ENCODE measurements at regions not wholly inside any gene's neighbourhood (a gene's known extent, or its start where the extent isn't known, plus 50 kb on each side); places are given as distances from the start of the nearest gene placed in this dataset.
"Not testable (repeated sequence)": the region's sequence is repeated elsewhere in the genome, so short reads cannot be mapped to it uniquely, and the experiment has no call there.

DNA sequence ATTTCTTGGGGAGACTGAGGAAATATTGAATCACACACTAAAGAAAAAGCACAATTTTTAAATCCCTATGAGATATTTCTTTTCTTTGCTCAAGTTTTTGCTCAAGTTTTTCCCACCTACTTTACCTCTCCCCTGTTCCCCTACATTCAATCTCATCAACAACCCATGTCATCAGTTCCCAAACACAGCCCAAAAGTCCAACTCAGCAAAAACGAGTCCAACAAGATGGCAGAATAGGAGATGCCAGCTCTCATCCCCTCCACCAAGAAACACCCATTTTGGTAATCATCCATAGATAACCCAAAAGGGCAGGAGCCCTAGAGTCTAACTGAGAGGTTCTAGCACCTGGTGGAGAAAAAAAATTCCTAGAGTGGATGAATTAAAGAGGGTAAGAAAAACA is 152.5 kb upstream of the GHITM start:
- no peak for DNase-seq (ENCODE audit: low spot score)

DNA sequence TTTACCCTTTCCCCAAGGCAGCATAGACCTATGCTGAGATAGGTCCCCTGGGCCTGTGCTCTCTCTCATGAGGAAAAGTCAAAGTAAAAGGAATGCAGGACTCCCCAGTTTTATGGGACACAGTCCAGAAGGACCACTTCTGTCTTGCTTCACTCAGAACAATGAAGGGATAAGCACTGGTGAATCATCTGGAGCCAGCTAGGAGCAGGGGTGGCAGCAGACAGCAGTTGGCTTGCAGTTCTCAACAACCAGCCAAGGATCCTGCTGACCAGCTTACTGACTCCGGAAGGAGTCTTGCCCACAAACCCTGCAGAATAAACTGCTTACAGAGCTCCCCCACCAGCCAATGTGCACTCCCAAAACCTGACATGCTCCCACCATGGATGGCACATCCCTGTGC is 152.1 kb upstream of the GHITM start:
- DNase-seq (ENCODE audit: low spot score), result no peak

DNA sequence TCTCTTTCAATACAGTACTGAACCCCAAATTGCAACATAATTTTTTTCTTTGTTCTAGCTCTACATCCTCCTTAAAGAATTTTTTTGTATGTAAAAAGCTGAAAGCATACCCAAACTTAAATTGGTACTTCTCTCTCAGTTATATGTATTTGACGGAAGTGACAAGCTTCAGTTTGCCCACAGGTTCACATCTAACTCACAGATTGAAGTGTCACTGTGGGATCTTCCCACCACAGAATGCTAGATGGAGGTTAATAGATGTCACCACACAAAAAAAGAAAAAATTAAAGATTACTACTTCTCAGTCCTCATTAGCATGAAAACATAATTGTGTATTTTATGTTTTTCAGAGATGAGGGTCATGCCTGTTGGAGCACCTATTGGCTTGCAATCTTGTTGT is 150.9 kb upstream of the GHITM start:
- DNase-seq (ENCODE audit: low spot score), result no peak

DNA sequence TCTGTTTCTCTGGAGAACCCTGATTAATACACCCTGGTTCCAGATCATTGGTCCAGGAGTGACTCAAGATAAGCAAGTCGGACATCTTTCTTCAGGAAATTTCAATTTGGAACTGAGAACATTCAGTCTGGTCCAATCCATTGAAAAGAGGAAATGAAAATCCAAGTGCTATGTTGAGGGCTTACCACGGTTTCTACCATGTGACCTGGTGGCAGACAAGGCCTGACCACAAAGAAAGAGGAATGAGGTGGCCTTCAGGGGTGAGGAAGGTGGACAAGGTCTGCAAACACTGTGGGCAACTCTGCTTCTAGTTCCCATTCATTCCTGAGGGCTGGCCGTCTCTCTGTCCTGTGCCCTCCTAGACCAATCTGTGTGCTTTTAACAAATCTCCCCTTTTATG is 149.2 kb upstream of the GHITM start:
- no peak for DNase-seq (ENCODE audit: low spot score)

DNA sequence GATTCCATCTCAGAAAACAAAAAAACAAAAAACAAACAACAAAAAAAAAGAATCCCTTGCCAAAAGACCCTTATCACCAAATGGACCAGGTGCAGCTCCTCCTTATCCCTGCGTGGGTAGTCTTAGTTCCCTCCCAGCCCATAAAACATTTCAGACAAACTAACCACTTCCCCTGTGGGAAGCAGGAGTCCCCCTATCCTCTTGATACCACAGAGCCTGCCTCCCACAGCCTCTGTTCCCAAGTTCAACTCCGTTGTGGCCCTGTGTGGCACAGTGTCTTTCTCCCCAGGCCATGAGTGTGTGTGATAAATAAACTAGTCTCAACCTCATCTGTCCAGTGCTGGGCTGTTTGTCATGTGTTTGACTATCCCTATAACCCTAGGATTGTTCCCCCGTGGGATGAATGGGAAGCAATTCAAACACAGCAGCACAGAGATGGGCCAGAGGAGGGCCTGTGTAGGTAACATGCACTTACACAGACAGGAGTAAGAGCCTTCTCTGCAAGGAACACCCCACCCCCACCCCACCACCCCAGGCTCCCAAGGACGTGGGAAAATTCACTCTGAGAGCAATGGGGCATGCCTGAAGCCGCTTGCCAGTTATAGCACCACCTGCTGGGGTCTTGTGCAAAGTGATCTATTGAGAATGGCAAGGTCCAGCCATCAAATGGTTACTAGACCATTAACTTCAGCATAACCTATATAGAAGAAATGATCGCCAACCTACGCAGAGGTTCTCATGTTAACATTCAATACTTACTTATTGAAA is 147.1 kb upstream of the GHITM start:
- DNase-seq (ENCODE audit: low spot score), result peak; percentile 67

DNA sequence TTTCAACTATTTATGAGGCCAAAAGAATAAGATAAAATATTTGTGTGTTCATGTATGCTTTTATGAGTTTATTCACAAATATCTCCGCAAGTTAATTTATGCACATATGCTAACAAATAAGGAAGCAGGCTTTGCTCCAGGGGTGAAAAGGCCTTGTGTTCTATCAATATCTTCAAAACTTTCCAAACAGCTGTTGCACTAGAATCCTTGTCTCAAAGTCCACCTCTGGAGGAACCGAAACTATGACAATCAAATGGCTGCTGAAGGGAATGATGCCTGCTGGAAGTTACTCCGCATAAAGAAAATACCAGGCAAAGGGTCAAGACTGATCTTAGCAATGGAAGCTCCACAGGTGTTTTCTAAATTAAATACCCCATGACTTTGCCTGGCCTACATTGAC is 145.0 kb upstream of the GHITM start:
- DNase-seq (ENCODE audit: low spot score), result no peak

DNA sequence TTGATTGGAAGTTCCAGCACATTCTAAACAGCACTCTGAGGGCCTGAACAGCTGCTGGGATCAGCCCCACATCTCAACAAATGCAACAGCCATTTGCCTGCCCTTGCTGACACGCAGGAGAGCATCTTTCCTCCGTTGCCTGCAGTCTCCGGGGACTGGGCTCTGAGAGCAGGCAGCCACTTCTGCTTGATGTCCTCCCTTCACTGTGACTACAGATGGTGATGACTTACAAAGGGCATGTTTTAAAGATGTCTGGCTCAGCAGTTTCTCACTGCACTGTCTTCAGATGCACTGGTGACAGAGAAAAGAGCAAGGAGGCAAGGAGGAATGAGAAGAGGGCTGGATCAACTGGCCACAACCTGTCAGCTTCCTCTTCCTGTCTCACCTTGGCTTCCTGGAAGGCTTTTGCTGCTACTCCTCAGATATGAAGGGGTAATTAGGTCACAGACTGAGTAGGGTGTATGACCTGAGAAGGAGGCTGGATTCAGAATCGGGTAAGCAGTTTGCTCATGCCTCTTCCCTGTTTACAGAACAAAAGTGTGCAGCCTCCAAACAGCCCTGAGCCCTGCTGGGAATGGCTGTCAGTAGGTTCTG is 143.5 kb upstream of the GHITM start:
- no peak for DNase-seq (ENCODE audit: low spot score)

DNA sequence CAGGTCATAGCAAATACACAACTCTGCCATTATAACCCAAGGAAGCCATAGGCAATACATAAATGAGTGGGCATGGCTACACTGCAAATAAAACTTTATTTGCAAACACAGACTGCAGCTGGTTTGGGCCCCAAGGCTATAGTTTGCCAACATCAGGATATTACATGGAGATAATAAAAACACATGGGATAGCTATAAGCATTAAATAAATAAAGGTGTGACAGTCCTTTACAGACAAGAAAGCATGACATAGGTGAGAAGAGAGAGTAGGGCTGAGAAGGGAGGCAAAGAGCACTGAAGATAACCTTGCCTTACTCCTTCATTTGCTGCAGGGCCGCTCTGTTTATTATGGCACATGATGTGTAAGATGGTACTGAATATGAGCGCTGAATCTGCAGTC is 135.1 kb upstream of the GHITM start:
- no peak for DNase-seq (ENCODE audit: low spot score)

DNA sequence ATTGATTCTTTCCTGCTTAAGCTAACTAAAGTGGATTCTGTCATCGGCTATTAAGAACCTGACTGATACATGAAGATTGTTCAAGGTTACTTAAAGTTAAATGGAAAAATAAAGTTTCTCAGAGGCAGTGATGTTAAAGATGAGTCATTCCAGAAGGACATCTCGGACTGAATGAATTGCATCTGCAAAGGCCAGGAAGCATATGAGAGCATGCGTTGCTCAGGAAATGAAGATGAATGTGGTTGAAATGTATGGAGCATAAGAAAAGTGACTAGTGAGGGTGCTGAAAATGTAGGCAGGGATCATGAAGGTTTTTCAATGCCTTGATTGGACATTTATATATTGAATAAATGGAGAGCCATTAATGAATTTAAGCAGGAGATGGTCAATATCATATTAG is 133.9 kb upstream of the GHITM start:
- DNase-seq (ENCODE audit: low spot score), result no peak

DNA sequence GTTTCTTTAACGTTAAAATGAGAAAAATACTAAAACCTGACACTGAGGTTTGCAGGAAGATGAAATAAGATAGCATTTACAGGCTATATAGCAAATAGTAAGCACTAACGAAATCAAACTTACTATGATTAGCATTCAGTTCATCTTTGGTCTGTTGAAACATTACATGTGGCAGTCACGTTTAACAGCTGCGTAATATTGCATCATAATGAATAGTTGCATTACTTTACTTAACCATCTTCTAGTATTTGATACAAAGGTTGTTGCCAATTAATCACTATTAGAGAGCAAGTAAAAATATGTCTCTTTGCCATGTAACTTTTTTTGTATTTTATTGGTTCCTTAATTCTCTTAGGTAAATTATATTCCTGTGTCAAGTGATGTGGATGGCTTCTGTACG is 131.8 kb upstream of the GHITM start:
- DNase-seq (ENCODE audit: low spot score), result no peak

DNA sequence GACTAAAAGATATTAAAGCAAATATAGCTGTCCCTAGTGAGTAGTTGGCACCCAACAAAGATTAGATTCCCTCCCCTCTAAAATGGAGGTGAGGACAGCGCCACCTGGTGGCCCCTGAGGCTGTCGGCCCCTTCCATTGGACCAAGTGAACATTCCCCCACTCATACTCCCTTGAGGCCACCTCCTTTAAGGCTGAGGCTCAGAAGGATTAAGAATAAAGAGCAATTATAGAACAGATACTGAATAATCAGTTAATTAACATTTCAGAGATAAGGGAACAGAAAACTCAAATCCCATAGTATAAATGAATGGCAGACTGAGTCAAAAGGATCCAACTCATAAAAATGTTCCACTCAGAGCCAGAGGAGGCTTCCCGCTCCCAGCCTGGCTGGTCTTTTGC is 130.4 kb upstream of the GHITM start:
- DNase-seq (ENCODE audit: low spot score), result peak; percentile 71

DNA sequence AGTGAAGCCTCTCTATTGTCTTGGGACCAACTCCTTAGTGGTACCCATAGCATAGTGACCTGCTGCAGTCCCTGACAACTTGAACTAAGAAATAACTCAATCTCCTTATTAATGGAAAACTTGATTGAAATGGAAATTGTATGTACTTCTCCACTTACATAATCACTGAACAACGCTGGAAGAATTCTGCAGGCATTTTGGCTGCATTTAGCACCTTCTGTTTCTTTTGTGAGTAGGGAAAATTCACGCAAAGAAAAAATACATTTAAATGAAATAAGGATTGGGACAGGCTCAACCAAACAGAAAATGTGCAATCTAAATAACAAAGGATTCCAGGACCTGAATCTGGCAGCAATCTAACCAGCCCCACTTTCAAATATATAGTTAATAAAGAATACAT is 126.9 kb upstream of the GHITM start:
- no peak for DNase-seq (ENCODE audit: low spot score)

DNA sequence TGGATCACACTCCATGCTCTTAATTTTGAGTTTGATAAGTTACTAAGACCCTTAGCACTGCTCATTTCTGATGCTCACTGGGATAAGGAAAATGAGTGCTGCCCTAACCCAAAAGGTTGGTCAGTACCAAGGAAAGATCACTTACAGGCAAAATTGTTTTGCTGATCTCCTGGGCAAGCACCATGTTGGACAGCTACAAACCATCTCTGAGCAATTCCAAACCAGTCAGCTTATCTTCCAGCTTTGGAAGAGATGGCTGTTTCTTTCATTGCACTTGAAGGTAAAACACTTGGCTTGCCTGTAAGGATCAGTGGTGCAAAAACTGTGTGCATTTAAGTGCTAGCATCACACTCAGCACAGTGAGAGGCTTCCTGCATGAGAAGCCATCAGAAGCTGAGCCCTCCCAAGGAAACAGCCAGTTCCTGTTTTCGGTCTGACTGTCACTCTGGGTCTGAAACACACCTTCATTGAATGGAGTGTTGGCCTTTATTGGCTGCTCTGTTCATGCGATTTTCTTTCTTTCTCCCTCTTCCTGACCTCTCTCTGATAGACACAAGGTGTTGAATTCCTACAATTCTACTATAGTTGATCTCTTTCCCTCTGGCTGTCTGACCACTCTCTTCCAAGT is 126.4 kb upstream of the GHITM start:
- no peak for DNase-seq (ENCODE audit: low spot score)

DNA sequence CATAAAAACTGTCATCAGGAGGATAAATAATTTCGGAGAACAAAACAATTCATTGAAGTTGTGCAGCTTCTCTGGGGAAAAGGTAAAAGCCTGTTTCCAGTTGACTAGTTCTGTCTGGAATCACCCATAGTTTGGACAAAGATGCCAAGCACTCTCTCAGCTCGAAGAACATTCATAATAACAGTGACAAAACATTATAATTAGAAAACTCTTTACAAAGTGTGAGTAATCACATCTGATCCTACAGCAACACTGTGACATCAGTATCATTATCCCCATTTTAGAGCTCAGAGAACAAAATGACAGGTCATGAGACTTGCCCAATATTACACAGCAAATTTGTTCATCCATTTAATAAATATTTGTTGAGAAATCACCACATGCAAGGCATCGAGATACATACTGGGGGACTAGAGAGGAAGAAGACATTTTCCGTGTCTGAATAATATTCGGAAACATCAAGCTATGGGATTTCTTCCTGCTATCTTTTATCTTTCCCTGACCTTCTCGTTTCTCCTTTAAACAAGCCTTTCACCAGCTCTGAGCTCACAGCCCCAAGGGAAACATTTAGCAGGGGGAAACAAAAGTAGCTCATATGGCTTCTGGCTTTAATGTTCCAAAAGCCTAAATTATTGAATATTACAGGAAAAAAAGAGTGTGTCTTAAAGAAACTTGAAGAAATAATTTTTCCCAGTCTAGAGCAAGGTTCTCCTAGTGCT is 123.3 kb upstream of the GHITM start:
- no peak for DNase-seq (ENCODE audit: low spot score)

DNA sequence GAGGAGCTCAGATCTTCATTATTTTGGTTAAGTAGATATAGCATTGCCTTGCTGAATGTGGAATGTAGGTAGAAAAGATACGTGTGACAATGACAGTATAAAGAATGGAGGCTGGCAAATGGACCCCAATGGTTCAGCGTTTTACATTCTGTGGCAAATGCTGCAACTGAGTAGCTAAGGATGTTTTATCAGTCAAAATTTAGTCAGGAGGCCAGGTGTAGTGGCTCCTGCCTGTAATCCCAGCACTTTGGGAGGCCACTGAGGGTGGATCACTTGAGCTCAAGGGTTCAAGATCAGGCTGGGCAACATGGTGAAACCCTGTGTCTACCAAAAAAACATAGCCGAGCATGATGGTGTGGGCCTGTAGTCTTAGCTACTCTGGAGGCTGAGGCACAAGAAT is 120.5 kb upstream of the GHITM start:
- DNase-seq (ENCODE audit: low spot score), result no peak

DNA sequence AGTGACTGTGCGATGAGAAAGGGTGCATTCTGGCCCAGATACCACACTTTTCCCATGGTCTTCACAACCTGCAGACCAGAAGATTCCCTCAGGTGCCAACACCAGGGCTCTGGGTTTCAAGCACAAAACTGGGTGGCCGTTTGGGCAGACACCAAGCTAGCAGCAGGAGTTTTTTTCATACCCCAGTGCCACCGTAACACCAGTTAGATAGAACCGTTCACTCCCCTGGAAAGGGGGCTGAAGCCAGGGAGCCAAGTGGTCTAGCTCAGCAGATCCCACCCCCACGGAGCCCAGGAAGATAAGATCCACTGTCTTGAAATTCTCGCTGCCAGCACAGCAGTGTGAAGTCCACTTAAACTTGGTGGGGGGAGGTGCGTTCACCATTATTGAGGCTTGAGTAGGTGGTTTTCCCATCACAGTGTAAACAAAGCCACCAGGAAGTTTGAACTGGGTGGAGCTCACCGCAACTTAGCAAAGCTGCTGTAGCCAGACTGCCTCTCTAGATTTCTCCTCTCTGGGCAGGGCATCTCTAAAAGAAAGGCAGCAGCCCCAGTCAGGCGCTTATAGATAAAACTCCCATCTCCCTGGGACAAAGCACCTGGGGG is 119.4 kb upstream of the GHITM start:
- not testable (repeated sequence) for DNase-seq (ENCODE audit: low spot score)

DNA sequence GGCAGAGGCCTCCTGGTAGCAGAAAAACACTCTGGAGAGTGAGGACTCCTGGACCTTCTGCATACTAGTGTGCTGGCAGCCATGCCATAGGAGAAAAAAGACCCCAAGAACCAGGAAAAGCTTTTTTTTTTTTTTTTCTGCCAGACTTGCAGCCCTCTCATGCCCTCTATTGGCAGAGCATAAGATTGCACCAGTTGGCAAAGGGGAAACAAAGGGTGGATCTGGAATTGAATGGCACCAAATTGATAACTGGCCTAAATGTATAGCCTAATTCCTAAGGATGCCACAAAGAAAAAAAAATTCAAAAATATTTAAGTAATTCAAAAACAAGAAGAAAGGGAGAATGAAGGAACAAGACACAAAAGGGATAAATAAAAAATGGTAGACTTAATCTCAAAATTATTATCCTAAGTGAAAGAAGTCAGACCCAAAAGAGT is 112.5 kb upstream of the GHITM start:
- DNase-seq (ENCODE audit: low spot score), result peak; percentile 50

DNA sequence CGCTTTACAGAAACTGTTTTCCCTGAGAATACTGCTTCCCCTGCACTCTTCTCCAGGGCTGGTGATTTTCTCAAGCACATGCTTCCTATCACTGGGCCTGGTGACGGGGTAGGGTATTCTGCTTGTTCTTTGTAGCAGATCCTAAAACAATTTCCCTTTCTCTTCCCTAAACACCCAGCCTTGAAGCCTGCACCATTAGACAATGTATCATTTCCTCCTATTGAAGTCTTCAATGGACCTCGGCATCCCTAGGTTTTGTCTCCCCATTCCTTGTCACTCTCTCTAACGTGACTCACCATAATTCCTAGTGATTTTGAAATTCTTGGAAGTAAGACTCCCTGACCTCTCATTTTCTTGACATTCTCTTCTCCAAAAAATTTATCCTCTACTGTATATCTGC is 109.5 kb upstream of the GHITM start:
- no peak for DNase-seq (ENCODE audit: low spot score)

DNA sequence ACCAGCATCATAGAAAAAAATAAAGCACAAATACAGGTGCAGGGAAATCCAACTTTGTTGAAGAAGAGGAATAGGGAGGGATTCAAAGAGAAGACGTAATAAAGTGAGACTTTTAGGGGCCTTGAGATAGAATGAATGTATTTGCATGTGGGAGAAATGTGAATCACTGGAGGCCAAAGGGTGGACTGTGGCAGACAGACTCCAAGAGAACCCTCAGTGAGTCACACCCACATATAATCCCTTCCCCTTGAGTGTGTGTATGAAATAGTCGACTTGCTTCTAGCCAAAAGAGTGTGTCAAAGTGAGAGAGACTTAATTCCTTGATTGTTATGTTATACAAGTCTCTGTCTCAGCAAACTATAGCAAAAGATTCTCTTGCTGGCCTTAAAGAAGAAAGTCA is 101.3 kb upstream of the GHITM start:
- DNase-seq (ENCODE audit: low spot score), result no peak

DNA sequence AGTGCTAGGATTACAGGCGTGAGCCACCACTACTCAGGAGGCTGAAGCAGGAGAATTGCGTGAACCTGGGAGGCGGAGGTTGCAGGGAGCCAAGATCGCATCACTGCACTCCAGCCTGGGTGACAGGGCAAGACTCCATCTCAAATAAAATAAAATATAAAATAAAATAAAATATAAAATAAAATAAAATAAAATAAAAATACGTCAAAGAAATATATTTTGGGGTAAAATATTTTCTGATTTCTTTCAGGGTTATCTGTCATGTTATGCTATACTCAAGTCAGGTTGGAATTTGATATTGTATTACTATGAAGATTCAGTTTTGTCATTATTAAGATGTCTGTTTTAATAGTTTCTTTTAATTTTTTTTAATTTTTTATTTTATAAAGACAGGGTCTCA is 99.4 kb upstream of the GHITM start:
- DNase-seq (ENCODE audit: low spot score), result no peak

DNA sequence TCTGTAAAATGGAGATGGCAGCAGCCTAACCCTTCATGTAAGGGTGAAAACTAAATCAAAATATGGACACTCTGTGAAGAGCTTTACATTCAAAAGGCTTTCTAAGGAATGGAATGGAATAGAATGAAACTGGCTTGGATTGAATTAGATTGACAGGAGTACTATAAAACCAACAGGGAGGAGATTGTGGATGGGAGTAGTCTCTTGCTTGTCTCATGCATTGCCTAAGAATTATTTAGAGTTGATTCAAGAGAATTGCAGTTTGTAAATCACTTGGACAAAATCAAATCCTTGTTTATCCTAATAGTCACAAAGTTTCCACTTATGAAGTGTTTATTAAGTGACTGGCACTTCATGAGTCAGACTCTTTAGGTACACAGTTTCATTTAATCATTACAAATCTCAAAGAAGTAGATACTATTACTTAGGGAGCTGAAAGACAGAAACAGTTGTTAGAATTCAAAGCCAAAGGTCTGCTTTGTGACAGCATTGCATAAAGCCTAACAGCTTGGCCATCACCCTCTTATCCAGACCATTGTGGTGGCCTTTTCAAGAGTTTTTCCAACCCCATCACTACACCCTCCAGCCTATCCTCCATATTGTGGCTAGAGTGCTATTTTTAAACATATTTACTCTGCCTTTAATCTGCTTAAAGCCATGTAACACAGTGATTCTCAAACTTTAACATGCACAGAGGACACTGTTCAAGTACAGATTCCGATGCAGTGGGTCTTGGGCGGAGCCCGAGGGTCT is 91.9 kb upstream of the GHITM start:
- no peak for DNase-seq (ENCODE audit: low spot score)

DNA sequence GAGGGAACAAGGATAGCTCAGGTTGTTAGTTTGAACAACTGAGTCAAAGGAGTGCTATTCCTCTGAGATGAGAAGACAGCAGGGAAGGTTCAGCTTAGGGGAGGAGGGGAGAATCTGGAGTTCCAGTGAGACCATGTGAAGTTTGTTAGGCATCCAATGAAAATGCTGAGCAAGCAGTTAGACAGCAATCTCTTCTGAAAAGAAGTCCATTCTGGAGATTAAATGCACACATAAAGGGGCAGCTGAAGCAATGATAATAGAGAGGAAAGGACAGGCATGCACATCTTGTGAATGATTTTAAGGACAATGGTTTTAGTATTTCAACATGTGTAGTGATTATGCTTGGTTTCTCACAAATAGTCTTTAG is 89.7 kb upstream of the GHITM start:
- no peak for DNase-seq (ENCODE audit: low spot score)

All from iPS-NIHi11 (cell line).